GM13976 (cell line): ENCODE measurements at regions not wholly inside any gene's neighbourhood (a gene's known extent, or its start where the extent isn't known, plus 50 kb on each side); places are given as distances from the start of the nearest gene placed in this dataset.

ENCODE experiments used
- DNase-seq: peaks from one replicate; pipeline ENCODE4 v3.0.0; 2012; ENCODE audit warnings: low spot score
- CTCF ChIP-seq: IDR thresholded peaks from 2 replicates; pipeline ENCODE4 v1.5.1; 2012; ENCODE audit warnings: borderline replicate concordance, mild to moderate bottlenecking; ENCODE audit not compliant: insufficient read depth; ENCODE audit errors: extremely low read depth, missing control alignments, control extremely low read depth
- in situ Hi-C: fragments of 300-500 bp; cut with MboI; formaldehyde crosslinking; loops from one replicate; pipeline ENCODE4 v1.12.0; 2022; ENCODE audit warnings: low sequenced_read_pairs, mixed read lengths, inconsistent platforms; ENCODE audit not compliant: unreplicated experiment

- no peak for TF ChIP-seq CTCF
- in situ Hi-C loops = no loop called here
- no peak for DNase-seq
Observed at GRCh38 chr7:136136906-136137454, 159.8 kb upstream of the MTPN start.

GRCh38 chr7:136134503-136134902, 157.3 kb upstream of the MTPN start:
- no peak for DNase-seq
- TF ChIP-seq CTCF = no peak
- in situ Hi-C loops = no loop called here

GRCh38 chr7:136133551-136133950, 156.4 kb upstream of the MTPN start:
- TF ChIP-seq CTCF = no peak
- in situ Hi-C loops = no loop called here
- DNase-seq = no peak

- TF ChIP-seq CTCF = no peak
- in situ Hi-C loops = no loop called here
- no peak for DNase-seq
Observed at GRCh38 chr7:136131304-136131630, 154.1 kb upstream of the MTPN start.

GRCh38 chr7:136130511-136131303, 153.5 kb upstream of the MTPN start:
- no peak for DNase-seq
- no peak for TF ChIP-seq CTCF
- in situ Hi-C loops = no loop called here

- in situ Hi-C loops = no loop called here
- no peak for TF ChIP-seq CTCF
- no peak for DNase-seq
Observed at GRCh38 chr7:136128050-136128449, 150.9 kb upstream of the MTPN start.
